ENCODE measurements at regions not wholly inside any gene's neighbourhood (a gene's known extent, or its start where the extent isn't known, plus 50 kb on each side); places are given as distances from the start of the nearest gene placed in this dataset.

DNA sequence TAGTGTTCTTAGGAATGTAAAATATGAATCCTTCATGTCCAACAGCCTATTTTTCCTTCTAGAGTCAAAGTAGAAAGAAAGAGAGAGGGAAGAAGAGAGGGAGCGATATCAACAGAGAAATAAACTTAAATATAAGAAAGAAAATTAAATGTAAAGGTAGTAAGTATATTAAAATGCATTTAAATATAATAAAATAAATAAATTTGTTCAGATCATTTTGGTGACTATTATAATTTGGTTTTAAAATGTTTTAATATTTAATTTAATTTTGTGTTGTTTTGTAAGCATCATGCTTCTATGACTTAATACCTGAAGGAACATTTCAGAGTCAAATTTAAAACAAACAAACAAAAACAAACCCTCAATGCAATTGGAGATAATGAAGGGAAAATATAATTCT, 405.2 kb upstream of the IRX1 start:
- no peaks in the 10 kb centered on the region for H3K4me1 ChIP-seq (ENCODE audit: low read depth, poor library complexity, severe bottlenecking)
- no peak overlapping the region for H3K9ac ChIP-seq
- no peaks in the 10 kb centered on the region for H3K27me3 ChIP-seq (ENCODE audit: insufficient read depth, low read depth)
- H3K79me2 ChIP-seq (ENCODE audit: insufficient read depth, low read depth): no peaks in the 10 kb centered on the region
- H4K20me1 ChIP-seq (ENCODE audit: insufficient read depth): no peaks in the 10 kb centered on the region
- H3K36me3 ChIP-seq (ENCODE audit: insufficient read depth): no peaks in the 10 kb centered on the region
- H3K4me2 ChIP-seq: no peak overlapping the region
- TF ChIP-seq, protein P1, sequence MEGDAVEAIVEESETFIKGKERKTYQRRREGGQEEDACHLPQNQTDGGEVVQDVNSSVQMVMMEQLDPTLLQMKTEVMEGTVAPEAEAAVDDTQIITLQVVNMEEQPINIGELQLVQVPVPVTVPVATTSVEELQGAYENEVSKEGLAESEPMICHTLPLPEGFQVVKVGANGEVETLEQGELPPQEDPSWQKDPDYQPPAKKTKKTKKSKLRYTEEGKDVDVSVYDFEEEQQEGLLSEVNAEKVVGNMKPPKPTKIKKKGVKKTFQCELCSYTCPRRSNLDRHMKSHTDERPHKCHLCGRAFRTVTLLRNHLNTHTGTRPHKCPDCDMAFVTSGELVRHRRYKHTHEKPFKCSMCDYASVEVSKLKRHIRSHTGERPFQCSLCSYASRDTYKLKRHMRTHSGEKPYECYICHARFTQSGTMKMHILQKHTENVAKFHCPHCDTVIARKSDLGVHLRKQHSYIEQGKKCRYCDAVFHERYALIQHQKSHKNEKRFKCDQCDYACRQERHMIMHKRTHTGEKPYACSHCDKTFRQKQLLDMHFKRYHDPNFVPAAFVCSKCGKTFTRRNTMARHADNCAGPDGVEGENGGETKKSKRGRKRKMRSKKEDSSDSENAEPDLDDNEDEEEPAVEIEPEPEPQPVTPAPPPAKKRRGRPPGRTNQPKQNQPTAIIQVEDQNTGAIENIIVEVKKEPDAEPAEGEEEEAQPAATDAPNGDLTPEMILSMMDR (conservative IDR thresholded peaks at IDR 0.05; ENCODE audit: low read depth, low read length): no peak
- H3K27ac ChIP-seq: no peak overlapping the region
- H2AFZ ChIP-seq (ENCODE audit: low read depth): no peak overlapping the region
- H3K4me3 ChIP-seq (IDR thresholded peaks at IDR 0.05; ENCODE audit: insufficient read depth, low read depth, low read length): no peak overlapping the region

DNA sequence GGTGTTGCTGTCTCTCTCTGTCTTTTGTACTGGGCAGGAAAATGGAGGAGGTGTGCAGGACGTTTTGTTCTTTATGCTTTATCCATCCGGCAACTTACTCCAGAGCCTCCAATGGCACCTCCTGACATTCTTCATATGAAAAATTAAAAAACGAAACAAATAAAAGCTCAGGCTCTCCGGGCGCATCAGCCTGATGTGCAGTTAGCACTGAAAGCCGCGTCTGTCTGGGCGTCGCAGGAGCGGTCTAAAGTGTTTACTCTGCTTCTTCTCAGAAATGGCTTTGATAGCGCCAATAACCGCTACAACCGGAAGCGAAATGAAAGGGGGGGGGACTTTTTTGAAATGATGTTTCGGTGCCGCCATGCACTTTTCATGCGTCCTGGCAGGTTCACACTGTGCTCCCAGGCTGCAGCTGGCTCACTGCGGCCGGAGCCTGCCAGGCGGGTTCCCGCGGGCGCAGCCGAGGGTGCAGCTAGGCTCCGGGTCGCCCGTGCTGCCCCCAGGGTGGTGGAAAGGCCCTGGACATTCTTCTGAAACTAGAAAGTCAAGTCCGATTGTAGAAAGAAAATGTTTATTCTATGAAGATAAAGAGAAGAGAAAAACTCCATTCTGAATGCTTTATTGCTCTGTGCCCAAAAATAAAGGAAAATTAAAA, 407.7 kb upstream of the IRX1 start:
- no peaks in the 10 kb centered on the region for H3K36me3 ChIP-seq (ENCODE audit: insufficient read depth)
- no peak overlapping the region for H3K4me2 ChIP-seq

DNA sequence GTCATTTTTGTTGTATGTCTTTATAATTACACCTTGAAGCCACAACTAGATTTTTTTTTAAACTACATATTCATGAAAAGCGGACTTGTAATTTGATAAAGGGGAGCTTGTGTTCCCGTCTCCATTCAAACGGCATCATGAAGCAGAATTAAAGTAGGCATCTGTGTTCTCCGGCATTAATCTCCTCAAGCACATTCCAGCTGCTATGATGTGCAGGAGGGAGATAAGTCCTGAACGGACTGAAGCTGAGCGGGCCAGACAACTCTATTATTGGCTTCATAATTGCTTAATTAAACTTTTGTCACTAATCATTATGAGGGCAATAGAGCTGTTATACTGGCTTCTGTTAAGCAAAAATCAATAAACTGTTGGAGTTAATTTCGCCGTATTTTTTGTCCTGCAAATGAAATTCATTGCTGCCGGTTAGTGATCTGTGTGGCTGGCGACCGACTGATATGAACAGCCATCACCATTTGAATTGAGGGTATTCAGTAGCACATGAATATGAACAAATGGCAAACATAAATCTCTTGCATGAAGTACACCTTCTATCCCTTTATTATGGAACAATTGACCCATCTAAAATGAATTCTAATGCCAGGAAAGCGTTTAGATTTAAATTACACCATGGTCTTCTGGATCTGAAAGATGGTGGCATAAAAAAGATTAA, 408.8 kb upstream of the IRX1 start:
- no peaks in the 10 kb centered on the region for H3K4me1 ChIP-seq (ENCODE audit: low read depth, poor library complexity, severe bottlenecking)
- H3K79me2 ChIP-seq (ENCODE audit: insufficient read depth, low read depth): no peaks in the 10 kb centered on the region
- no peaks in the 10 kb centered on the region for H3K36me3 ChIP-seq (ENCODE audit: insufficient read depth)
- H3K9ac ChIP-seq: no peak overlapping the region
- TF ChIP-seq, protein P1 (conservative IDR thresholded peaks at IDR 0.05; ENCODE audit: low read depth, low read length): no peak
- H3K27me3 ChIP-seq (ENCODE audit: insufficient read depth, low read depth): no peaks in the 10 kb centered on the region
- no peaks in the 10 kb centered on the region for H4K20me1 ChIP-seq (ENCODE audit: insufficient read depth)
- H3K27ac ChIP-seq: no peak overlapping the region
- no peak overlapping the region for H3K4me3 ChIP-seq (IDR thresholded peaks at IDR 0.05; ENCODE audit: insufficient read depth, low read depth, low read length)
- H3K4me2 ChIP-seq: no peak overlapping the region
- no peak overlapping the region for H2AFZ ChIP-seq (ENCODE audit: low read depth)

More for the DNA sequence above, 407.7 kb upstream of the IRX1 start:
- Histone ChIP-seq H3K4me3 (IDR thresholded peaks at IDR 0.05; ENCODE audit: insufficient read depth, low read depth, low read length) (no peak overlapping the region), H3K9ac (no peak overlapping the region), H4K20me1 (ENCODE audit: insufficient read depth) (no peaks in the 10 kb centered on the region), H2AFZ (ENCODE audit: low read depth) (no peak overlapping the region), H3K4me1 (ENCODE audit: low read depth, poor library complexity, severe bottlenecking) (no peaks in the 10 kb centered on the region), H3K27ac (no peak overlapping the region), H3K27me3 (ENCODE audit: insufficient read depth, low read depth) (no peaks in the 10 kb centered on the region), H3K79me2 (ENCODE audit: insufficient read depth, low read depth) (no peaks in the 10 kb centered on the region)
- TF ChIP-seq, protein P1 (conservative IDR thresholded peaks at IDR 0.05; ENCODE audit: low read depth, low read length): no peak

DNA sequence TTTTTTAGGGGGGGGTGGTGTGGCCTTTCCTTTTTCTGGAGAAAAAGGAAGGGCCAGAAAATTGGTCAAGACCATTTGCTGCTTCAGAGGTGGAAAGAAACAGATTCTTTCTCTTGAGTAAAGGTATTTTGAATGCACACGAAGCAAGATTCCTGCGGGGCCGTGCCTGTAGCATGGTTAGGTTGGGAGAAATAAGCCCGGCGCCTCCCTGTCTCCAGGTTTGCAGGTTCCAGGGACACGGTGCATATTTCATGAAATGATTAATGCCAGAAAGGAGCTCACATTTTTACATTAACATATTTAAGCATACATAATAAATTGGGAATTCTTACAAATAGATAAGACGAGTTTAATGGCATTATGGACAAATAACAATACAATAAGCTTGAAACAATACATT, 409.5 kb upstream of the IRX1 start:
- Histone ChIP-seq H3K36me3 (ENCODE audit: insufficient read depth) (no peaks in the 10 kb centered on the region), H3K27me3 (ENCODE audit: insufficient read depth, low read depth) (no peaks in the 10 kb centered on the region), H3K4me2 (no peak overlapping the region), H3K79me2 (ENCODE audit: insufficient read depth, low read depth) (no peaks in the 10 kb centered on the region), H3K27ac (no peak overlapping the region), H3K4me3 (IDR thresholded peaks at IDR 0.05; ENCODE audit: insufficient read depth, low read depth, low read length) (no peak overlapping the region), H3K9ac (no peak overlapping the region), H4K20me1 (ENCODE audit: insufficient read depth) (no peaks in the 10 kb centered on the region), H2AFZ (ENCODE audit: low read depth) (no peak overlapping the region), H3K4me1 (ENCODE audit: low read depth, poor library complexity, severe bottlenecking) (no peaks in the 10 kb centered on the region)
- TF ChIP-seq, protein P1 (conservative IDR thresholded peaks at IDR 0.05; ENCODE audit: low read depth, low read length): no peak

All from KMS-11 (cell line).